ENCODE measurements at regions not wholly inside any gene's neighbourhood (a gene's known extent, or its start where the extent isn't known, plus 50 kb on each side); places are given as distances from the start of the nearest gene placed in this dataset.
"Not testable (repeated sequence)": the region's sequence is repeated elsewhere in the genome, so short reads cannot be mapped to it uniquely, and the experiment has no call there.

- DNase-seq (ENCODE audit: low read depth): peak; percentile 1
- no peak for TF ChIP-seq CTCF (IDR thresholded peaks at IDR 0.05; ENCODE audit: low read depth, low read length, missing control alignments)
- H3K4me3 ChIP-seq (ENCODE audit: low read depth, low read length): no peak overlapping the region
These were observed 337.5 kb upstream of the KCND2 start for GRCh38 chr7:119935418-119936025.

GRCh38 chr7:119936836-119937235 lies 336.1 kb upstream of the KCND2 start:
- TF ChIP-seq CTCF (IDR thresholded peaks at IDR 0.05; ENCODE audit: low read depth, low read length, missing control alignments): no peak
- H3K4me3 ChIP-seq (ENCODE audit: low read depth, low read length): no peak overlapping the region
- no peak for DNase-seq (ENCODE audit: low read depth)

GRCh38 chr7:119937745-119938144 lies 335.2 kb upstream of the KCND2 start:
- TF ChIP-seq CTCF (IDR thresholded peaks at IDR 0.05; ENCODE audit: low read depth, low read length, missing control alignments): no peak
- DNase-seq (ENCODE audit: low read depth): no peak
- no peak overlapping the region for H3K4me3 ChIP-seq (ENCODE audit: low read depth, low read length)

- no peak for DNase-seq (ENCODE audit: low read depth)
- no peak overlapping the region for H3K4me3 ChIP-seq (ENCODE audit: low read depth, low read length)
- TF ChIP-seq CTCF (IDR thresholded peaks at IDR 0.05; ENCODE audit: low read depth, low read length, missing control alignments): peak; percentile 3
These were observed 328.9 kb upstream of the KCND2 start for GRCh38 chr7:119943942-119944600.

GRCh38 chr7:119944601-119944972 lies 328.4 kb upstream of the KCND2 start:
- TF ChIP-seq CTCF (IDR thresholded peaks at IDR 0.05; ENCODE audit: low read depth, low read length, missing control alignments): no peak
- H3K4me3 ChIP-seq (ENCODE audit: low read depth, low read length): no peak overlapping the region
- DNase-seq (ENCODE audit: low read depth): no peak

- DNase-seq (ENCODE audit: low read depth): no peak
- no peak overlapping the region for H3K4me3 ChIP-seq (ENCODE audit: low read depth, low read length)
- TF ChIP-seq CTCF (IDR thresholded peaks at IDR 0.05; ENCODE audit: low read depth, low read length, missing control alignments): no peak
These were observed 327.2 kb upstream of the KCND2 start for GRCh38 chr7:119945822-119946221.

- no peak for TF ChIP-seq CTCF (IDR thresholded peaks at IDR 0.05; ENCODE audit: low read depth, low read length, missing control alignments)
- H3K4me3 ChIP-seq (ENCODE audit: low read depth, low read length): no peak overlapping the region
- DNase-seq (ENCODE audit: low read depth): no peak
These were observed 323.9 kb upstream of the KCND2 start for GRCh38 chr7:119949053-119949452.

- not testable (repeated sequence) for H3K4me3 ChIP-seq (ENCODE audit: low read depth, low read length); DNase-seq (ENCODE audit: low read depth)
These were observed 322.5 kb upstream of the KCND2 start for GRCh38 chr7:119950390-119951041.

GRCh38 chr7:119951614-119952013 lies 321.4 kb upstream of the KCND2 start:
- not testable (repeated sequence) for DNase-seq (ENCODE audit: low read depth); H3K4me3 ChIP-seq (ENCODE audit: low read depth, low read length)

All from GM12864 (cell line).